Hematopoietic multipotent progenitor cell treated with erythropoietin and hydrocortisone succinate and interleukin-3 and kit ligand, for 6 days (in vitro differentiated cells): ENCODE measurements at regions not wholly inside any gene's neighbourhood (a gene's known extent, or its start where the extent isn't known, plus 50 kb on each side); places are given as distances from the start of the nearest gene placed in this dataset.
"Not testable (repeated sequence)": the region's sequence is repeated elsewhere in the genome, so short reads cannot be mapped to it uniquely, and the experiment has no call there.

Experiments used
- DNase-seq: peaks from one replicate; pipeline ENCODE4 v3.0.0-alpha.2; 2015

- DNase-seq = no peak
These were observed 110.2 kb upstream of the COL5A1 start for GRCh38 chr9:134531220-134531970.

- no peak for DNase-seq
These were observed 109.5 kb upstream of the COL5A1 start for GRCh38 chr9:134532084-134532483.

GRCh38 chr9:134532661-134533060, 108.9 kb upstream of the COL5A1 start:
- DNase-seq = not testable (repeated sequence)

GRCh38 chr9:134533850-134534588, 107.6 kb upstream of the COL5A1 start:
- DNase-seq = no peak

- DNase-seq = no peak
These were observed 106.9 kb upstream of the COL5A1 start for GRCh38 chr9:134534661-134535080.

- no peak for DNase-seq
These were observed 106.4 kb upstream of the COL5A1 start for GRCh38 chr9:134535171-134535570.

- DNase-seq = no peak
These were observed 105.3 kb upstream of the COL5A1 start for GRCh38 chr9:134536101-134536900.

- DNase-seq = no peak
These were observed 104.7 kb upstream of the COL5A1 start for GRCh38 chr9:134536931-134537330.

GRCh38 chr9:134537951-134538641, 103.5 kb upstream of the COL5A1 start:
- DNase-seq = no peak

GRCh38 chr9:134538856-134539566, 102.6 kb upstream of the COL5A1 start:
- DNase-seq = no peak

- DNase-seq = no peak
These were observed 101.9 kb upstream of the COL5A1 start for GRCh38 chr9:134539586-134540194.

GRCh38 chr9:134540276-134541096, 101.1 kb upstream of the COL5A1 start:
- no peak for DNase-seq

- DNase-seq = no peak
These were observed 100.4 kb upstream of the COL5A1 start for GRCh38 chr9:134541097-134541747.

GRCh38 chr9:134544388-134545214, 97.0 kb upstream of the COL5A1 start:
- DNase-seq = no peak

GRCh38 chr9:134545215-134545542, 96.4 kb upstream of the COL5A1 start:
- DNase-seq = no peak

GRCh38 chr9:134545543-134546245, 95.9 kb upstream of the COL5A1 start:
- no peak for DNase-seq

- DNase-seq = no peak
These were observed 95.3 kb upstream of the COL5A1 start for GRCh38 chr9:134546246-134546731.

- no peak for DNase-seq
These were observed 94.9 kb upstream of the COL5A1 start for GRCh38 chr9:134546746-134547145.
